NCI-H2029 (cell line): ENCODE measurements at regions not wholly inside any gene's neighbourhood (a gene's known extent, or its start where the extent isn't known, plus 50 kb on each side); places are given as distances from the start of the nearest gene placed in this dataset.
"Not testable (repeated sequence)": the region's sequence is repeated elsewhere in the genome, so short reads cannot be mapped to it uniquely, and the experiment has no call there.

Source experiments
- DNase-seq: peaks from one replicate; lab custom pipeline; 2025; lab: John Stamatoyannopoulos, UW

DNA sequence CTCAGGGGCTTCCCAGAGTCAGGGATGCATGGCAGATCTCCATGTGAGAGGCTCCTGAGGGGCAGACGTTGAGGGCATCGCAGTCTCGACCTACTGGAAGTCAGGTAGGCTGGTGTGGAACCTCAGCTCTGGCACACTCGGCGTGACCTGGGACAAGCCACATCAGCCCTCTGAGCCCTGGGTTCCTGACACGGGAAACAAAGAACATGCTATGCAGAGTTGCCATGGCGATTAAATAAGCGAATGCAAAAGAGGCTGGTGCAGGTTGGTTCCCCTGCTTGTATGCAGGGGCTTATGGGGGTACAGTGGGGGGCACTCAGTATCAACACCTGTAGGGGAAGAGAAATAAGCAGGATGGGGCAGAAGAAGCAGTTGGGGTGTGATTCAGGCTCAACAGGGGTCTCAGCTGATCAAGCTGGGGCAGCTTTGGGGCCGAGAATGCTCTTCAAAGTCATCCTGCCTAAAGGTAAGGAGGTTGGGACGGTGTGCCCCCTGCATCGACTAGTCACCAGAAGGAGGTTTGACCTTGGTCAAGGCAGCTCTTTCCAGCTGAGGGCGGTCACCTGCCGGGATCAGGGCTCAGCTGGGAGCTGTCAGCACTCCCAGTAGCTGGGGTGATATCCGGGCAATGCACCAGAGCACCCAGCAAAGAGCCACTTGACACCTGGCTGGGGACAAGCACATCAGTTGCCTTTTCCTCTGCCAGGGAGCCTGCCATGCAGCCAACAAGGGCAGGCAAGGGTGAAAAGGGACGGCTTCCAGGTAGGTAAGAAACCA, 442.7 kb downstream of the MIAT start:
- DNase-seq = peak; percentile 16

DNA sequence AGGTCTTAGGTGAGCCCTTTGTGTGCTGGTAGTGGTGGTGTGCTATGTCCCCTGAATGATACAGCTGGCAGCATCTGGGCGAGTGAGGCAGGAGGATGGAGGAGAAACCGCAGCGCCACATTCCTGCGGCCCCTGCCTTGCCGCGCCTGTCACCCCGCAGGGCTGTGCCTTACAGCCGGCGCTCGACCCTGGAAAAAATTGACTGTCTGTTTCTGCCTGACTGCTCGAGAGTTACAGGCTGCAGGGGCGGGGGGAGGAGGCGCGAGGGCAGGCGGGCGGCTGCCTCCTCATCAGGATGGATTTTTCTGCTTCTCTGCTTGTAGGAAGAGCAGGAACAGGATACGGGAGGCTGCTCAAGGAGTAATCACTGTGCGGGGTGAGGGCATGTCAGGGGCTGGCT, 443.4 kb downstream of the MIAT start:
- no peak for DNase-seq

DNA sequence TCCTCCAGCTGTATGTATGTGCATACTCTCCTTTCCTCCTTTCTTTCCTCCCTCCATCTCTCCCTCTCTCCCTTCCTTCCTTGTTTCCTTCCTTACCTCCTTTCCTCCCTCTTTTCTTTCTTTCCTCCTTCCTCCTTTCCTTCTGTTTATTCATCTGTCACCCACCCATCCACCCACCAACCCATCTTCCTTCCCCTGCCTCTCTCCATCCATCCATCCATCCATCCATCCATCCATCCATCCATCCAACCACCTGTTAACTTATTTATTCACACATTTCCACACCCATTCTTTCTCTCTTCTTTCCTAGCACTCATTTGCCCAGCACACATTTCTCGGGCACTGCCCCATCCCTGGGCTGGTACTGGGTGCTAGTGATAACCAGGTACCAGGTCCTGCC, 443.9 kb downstream of the MIAT start:
- DNase-seq = no peak

DNA sequence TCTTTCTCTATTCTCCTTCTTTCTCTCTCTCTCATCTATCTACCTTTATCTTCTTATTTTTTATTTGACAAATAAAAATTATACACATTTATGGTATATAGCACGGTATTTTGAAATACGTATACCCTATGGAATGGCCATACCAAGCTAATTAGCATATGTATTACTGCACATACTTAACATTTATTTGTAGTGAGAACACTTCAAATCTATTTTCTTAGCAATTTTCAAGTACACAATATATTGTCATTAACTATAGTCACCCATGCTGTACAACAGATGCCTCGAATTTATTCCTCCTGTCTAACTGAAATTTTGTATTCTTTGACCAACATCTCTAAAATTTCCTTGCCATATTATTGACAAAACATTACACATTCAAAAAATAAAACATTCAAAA, 447.1 kb downstream of the MIAT start:
- DNase-seq = no peak

DNA sequence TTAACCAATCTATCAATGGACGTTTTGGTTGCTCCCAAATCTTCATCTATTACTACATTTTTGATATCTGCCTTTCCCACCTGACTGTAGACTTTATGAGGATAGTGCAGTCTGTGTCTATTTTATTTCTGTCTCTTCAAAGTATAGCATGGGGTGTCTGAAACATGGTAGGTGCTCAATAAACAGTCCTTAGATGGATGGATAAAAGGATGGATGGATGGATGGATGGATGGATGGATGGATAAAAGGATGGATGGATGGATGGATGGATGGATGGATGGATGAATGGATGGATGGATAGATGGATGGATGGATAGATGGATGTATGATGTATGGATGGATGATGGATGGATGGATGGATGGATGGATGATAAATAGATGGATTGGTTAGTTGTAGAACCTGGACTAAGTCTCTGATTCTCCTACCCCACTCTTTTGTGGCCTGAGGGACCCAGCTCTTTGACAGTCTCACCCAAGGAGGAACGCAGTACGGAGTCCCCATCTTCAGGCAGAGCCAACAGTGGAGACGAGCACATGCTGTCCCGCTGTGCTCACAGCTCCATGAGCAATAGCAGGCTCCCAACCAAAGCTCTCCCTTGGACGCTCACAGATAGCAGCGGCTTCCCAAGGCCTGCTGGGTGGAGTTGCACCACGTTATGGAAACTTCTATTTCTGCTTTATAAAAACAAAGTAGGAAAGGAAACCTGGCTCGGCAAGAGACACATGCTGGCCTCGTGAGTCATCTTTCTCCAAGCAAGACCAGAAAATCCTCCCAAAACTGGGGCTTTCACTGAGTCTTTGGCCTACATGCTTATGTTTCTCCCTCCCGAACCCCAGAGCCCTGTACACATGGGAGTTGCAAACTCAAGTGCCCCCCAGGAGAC, 448.0 kb downstream of the MIAT start:
- no peak for DNase-seq

DNA sequence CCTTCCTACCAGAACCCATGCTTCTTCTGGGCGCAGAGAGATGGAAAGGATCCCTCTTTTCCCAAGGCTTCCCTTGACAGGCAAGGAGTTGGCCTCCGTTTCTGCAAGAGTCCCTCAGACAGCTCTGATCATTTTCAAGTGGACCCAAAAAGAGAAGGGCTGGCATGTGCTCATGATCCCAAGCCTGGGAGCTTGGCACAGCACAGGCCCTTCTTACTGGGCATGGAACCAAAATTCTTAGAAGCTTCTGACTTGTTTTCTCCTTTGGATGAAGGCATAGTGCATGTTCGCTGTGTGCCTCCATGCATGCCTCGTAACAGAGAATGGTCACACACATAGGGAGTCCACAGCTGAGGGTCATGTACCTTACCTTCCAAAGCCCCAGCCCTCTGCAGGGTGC, 449.6 kb downstream of the MIAT start:
- no peak for DNase-seq

DNA sequence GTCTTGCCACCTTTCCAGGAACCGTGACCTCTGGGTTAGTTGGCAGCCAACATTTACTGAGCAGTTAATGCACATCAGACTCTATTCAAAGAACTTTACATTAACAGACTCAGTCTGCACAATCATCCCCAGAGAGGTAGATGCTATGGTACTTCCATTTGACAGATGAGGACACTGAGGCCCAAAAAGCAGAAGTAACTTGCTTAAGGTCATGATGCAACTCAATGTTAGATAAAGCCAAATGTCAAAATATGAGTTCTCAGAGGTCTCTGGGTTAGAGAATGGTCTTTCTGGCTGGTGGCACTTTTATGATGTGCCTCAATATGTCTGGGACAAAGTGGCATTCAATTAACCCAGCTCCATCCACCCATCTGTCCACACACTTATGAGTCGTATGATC, 450.0 kb downstream of the MIAT start:
- no peak for DNase-seq

DNA sequence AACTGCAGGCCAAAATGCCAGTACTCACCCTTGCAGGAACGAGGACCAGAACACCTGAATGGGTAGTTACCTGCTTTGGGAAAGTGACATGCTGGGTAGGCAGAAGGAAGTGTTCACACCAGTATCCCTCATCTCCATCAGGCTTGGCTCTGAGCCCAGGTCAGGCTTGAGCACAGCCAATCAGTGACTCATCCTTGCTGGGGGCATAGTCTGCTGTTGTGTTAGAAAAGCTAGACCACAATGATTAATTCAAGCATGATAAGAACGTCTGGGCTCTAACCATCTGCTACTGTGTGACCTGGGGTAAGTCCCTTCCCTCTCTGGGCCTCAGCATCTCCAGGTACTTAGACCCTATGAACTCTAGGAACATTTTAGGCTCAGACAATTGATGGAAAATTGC, 450.4 kb downstream of the MIAT start:
- DNase-seq = peak; percentile 79

DNA sequence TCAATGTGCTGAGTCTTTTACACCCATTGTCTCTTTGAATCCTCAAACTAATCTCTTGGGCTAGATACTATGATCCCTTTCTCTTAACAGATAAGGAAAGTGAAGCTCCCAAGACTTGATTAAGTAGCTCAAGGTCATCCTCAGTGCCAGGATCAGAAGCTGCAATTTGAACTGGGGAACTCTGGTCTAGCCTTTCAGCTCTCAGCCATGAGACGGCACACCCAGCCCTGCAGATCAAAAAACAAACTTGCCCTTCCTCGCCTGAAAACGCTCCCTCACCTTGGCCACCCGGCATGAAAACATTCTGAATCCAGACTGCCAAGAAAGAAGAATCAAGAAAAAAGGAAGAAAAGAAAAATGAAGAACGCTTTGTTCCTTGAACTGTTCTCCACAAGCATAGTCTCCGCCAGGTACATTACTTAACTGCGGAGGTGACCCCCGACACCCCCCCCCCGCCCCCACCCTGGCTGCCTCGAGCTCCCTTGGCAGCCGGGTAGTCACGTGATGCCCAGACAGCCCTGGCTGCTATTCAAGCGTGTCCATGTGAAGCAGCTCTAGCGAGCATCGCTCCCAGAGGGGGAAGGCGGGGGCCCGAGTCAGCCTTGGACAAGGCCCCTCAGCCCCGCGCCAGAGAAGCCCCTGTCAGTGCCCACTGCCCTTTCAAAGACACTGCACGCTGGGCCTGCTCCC, 451.2 kb downstream of the MIAT start:
- DNase-seq = peak; percentile 44

DNA sequence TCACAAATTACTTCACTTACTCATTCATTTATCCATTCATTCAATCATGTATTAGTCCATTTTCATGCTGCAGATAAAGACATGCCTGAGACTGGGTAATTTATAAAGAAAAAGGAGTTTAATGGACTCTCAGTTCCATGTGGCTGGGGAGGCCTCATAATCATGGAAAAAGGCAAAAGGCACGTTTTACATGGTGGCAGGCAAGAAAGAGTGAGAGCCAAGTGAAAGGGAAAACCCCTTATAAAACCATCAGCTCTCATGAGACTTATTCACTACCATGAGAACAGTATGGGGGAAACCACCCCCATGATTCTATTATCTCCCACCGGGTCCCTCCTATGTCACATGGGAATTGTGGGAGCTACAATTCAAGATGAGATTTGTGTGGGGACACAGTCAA, 452.0 kb downstream of the MIAT start:
- not testable (repeated sequence) for DNase-seq

DNA sequence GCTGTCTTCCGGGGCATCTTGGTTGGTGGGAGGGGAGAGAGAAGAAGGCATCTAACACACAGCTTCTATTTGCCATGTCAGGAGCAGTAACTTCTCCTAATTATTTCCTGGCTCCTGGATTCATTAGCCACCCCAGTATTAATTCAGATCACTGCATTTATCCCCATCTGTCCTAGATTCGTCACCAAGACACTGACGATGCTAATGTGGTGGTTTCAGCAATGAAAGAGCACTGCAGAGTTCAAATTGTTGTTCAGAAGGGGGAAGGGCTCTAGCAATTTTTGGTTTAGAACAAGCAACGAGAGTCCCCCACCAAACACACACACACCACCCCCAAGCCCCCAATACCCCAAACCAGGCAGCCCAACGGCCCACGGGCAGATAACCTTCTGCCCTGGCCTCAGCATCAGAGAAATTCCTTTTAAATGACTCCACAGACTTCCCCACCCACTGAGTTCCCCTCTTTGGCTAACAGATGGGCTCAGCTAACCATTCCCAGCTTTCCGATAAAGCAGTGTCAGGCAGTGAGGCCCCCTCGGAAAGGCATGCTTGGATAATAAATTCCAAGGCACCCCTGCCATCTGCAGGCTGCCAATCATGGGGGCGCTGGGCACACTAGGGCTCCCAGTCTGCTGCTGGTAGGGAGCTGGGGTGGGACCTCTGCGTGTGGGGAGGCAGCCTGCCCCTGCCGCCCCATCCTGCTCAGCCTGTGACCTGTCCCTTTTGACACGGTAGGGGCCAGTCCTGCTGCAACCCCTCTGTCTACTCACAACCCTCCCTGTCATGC, 453.5 kb downstream of the MIAT start:
- no peak for DNase-seq

DNA sequence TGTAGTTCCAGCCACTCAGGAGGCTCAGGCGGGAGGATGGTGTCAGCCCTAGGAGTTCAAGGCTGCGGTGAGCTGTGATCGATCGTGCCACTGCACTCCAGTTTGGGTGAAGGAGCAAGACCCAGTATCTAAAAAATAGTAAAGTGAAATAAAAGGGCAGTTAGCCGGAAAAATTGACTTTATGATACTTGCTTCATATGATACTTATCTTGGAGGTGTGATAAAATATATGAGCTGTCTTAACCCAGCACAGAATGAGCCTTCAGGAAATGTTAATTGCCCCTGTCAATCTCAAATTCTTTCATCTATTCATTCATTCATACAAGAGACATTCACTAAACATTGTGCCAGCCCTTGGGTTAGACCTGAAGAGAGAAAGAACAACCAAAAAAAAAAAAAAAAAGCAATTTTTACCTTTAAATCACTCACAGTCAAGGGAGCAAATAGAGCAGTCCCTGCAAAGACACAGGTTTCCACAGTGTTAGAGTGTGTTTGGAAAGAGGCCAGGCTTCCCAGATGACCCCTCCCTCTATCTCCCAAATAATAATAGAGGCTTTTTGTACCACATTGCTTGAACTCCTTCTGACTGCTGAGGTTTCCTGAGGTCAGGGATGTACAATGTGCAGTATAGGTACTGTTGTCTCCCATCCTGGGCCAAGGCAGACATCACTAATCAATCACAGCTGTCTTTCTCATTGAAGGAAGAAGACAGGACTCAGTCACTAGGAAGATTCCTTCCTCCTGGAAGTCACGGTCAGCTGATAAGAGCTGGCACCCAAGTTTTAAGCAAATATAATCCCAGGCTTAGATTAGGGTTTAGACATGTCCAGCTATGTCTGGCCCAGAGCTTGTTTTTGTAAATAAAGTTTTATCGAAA, 454.6 kb downstream of the MIAT start:
- no peak for DNase-seq

DNA sequence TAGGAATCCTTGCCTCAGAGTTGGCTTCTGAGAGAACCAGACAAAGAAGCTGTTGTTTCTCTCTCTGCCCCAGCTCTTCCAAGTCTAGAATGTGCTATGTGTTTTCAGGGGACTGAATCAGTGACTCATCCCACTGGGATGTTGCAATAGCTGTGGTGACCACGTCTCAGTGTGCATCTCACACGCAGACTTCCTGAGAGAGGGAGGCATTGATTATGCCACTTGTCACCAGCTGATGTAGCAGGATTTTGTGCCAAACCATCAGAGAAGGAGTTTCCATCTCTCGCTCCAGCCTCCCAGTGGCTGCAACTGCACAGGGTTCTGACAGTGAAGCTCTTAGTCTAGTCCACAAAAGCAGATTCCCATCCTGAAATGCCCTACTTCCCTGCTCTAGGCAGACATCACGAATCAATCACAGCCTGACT, 455.8 kb downstream of the MIAT start:
- DNase-seq = no peak

DNA sequence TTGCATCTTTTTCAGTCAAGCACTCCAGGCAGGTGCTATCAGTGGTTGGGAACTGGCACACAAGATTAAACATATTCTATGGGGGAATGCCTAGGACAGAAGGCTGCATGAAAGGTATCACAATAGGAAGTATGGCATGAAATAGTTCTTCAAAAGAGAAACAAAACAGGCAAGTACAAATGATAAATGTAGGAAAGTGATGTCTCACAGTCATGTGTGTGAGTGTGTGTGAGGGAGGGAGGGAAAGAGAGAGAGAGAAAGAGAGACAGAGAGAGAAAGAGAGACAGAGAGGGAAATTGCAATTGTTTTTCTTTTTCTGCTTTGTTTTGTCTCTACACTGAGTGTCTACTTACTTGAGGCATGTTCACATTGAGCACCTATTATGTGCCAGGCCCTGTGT, 456.3 kb downstream of the MIAT start:
- DNase-seq = no peak

DNA sequence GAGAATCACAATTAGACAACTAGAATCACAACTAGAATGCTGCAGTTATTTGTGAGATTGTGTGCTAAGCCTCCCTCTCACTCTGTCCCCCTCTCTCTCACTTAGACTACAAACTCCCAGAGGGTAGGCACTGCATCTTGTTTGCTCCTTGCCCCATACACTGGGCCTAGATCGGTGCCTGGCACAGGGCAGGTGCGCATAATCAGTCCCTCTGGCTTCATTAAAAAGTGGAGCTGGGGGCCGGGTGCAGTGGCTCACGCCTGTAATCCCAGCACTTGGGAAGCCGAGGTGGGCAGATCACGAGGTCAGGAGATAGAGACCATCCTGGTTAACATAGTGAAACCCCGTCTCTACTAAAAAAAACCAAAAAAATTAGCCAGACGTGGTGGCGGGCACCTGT, 456.8 kb downstream of the MIAT start:
- no peak for DNase-seq

DNA sequence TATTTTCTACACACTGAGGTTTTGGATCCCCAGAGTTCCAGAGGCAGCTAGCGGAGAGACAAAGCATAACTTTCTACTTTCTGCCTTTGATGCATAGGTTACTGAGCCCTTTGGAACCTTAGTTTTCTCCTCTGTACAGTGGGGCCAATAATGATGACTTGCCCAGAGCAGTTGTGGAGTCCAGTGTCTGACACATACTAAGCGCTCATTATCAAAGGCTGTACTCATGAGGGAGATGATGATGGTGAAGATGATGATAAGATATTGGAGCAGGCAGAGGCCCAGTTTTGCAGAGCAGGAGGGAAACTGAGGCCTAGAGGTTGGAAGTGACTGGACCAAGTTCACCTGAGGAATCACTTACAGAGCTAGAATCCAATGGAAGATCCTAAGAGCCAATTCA, 458.0 kb downstream of the MIAT start:
- DNase-seq = no peak

DNA sequence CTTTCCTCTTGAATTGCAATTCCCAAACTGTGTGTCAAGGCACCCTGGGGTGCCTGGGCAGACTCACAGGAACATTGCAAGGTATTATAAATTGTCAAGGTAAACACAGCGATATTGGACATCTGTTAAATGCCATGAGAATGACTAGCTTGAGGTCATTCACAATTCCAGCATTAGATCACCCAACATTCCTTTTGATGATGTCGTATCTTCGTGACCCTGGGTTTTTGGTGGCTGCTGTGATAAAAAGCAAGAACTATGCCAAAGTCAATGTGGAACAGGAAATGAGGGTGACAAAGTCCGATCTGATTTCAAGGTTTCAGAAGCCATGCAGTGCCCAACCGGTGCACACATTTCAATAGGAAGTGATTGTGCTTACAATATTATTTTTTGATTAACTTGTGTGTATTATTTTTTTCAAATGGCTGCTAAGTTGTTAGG, 458.4 kb downstream of the MIAT start:
- peak; percentile 15 for DNase-seq

DNA sequence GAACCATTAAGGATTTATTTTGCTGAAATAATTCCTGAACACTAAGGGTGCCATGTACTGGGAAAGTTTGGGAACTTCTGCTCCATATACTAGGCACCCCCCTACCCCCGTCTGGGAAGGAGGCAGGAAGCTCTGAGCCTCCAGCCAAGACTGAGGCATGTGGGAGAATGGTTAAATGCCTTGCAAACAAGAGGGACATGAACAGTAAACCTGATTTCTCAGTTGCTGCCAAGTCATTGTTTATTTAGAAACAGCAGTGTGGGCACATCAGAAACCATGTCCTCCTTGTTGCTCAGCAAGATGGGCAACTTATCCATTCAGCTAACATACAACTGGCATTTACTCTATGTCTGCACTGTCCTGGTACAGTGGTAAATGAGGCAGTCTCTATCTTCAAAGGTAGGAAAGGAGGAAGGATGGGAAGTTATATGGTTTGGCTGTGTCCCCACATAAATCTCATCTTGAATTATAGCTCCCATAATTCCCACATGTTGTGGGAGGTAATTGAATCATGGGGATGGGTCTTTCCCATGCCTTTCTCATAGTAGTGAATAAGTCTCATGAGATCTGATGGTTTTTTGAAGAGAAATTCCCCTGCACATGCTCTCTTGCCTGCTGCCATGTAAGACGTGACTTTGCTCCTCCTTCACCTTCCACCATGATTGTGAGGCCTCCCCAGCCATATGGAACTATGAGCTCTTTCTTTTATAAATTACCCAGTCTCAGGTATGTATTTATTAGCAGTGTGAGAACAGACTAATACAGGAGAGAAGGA, 459.1 kb downstream of the MIAT start:
- DNase-seq = peak; percentile 44

DNA sequence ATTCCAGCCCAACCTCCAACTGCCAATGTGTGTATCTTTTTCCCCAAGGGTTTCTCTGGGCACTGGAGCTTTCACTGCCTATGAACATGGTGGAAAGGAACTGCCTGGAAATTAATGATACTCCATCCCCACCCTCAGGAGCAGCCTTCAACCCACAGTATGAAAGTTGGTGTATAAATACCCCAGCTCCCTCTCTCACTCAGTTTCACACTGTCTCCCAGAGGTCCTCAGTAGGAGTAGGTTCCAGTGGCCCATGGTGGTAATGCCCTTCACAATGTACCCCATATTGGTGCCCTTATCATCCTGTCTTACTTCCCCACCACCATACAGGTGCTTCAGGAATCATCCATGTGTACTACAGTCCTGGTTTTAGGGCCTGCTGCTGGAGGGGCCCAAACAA, 462.6 kb downstream of the MIAT start:
- DNase-seq = no peak

DNA sequence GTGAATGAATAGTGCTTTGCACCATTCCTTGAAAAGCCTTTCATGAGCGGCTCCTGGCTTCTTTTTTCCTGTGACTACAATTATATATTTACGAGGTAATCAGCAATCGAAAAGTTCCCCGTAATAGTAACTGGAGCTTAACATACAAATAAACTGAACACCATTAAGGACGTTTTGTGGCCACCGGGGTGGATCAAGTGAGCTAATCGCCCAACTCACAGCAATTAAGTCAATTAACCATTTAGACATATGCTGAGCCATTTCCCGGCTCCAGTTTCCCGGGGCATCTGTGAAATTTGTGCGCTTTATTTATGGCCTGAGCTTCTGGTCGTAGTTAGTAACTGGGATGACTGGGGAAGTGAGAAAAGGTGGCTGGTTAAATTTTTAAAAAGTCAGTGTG, 465.2 kb downstream of the MIAT start:
- no peak for DNase-seq
